K562 (cell line): ENCODE measurements at regions not wholly inside any gene's neighbourhood (a gene's known extent, or its start where the extent isn't known, plus 50 kb on each side); places are given as distances from the start of the nearest gene placed in this dataset.
"Not testable (repeated sequence)": the region's sequence is repeated elsewhere in the genome, so short reads cannot be mapped to it uniquely, and the experiment has no call there.

ENCODE experiments used
- BMI1 ChIP-seq: fragments of 150-350 bp; IDR thresholded peaks from 2 replicates; pipeline ENCODE4 v1.6.1; 2014; ENCODE audit warnings: low read length
- BRD9 ChIP-seq: fragments of 450-650 bp; IDR thresholded peaks from 2 replicates; pipeline ENCODE4 v1.6.1; 2018; ENCODE audit warnings: low read depth; ENCODE audit not compliant: partially characterized antibody
- CBX8 ChIP-seq: fragments of 200-600 bp; sonication (generic); IDR thresholded peaks from 2 replicates; pipeline ENCODE4 v1.6.1; 2012; ENCODE audit warnings: borderline replicate concordance, mixed run types, low read depth, mild to moderate bottlenecking, moderate library complexity, mixed read lengths, low read length, control low read depth, inconsistent platforms; ENCODE audit not compliant: poor library complexity, severe bottlenecking; ENCODE audit errors: extremely low read depth
- EP300 ChIP-seq: IDR thresholded peaks from 2 replicates; pipeline ENCODE4 v1.6.1; 2012; ENCODE audit warnings: low read length, improper control_type of control experiment
- ESRRA ChIP-seq: fragments of 450-650 bp; IDR thresholded peaks from 2 replicates; pipeline ENCODE4 v1.6.1; 2014; ENCODE audit warnings: low read depth, mild to moderate bottlenecking, moderate library complexity, borderline replicate concordance
- KLF6 ChIP-seq: fragments of 250-450 bp; sonication (Bioruptor Pico); IDR thresholded peaks from 2 replicates; pipeline ENCODE4 v1.4.0; 2020; ENCODE audit warnings: mild to moderate bottlenecking, moderate library complexity, borderline replicate concordance
- POLR2A ChIP-seq: fragments of 450-650 bp; conservative IDR thresholded peaks from 2 replicates; pipeline ENCODE4 v1.6.1; 2016
- POLR2AphosphoS5 ChIP-seq: IDR thresholded peaks from 2 replicates; pipeline ENCODE4 v1.6.1; 2011; ENCODE audit warnings: mild to moderate bottlenecking, low read depth, low read length, moderate library complexity; ENCODE audit not compliant: control insufficient read depth, insufficient read depth
- RBFOX2 ChIP-seq: fragments of 200-400 bp; formaldehyde crosslinking; IDR thresholded peaks from 2 replicates; pipeline ENCODE4 v1.6.1; 2017; ENCODE audit warnings: low read depth, mild to moderate bottlenecking, low read length, moderate library complexity
- SMARCA4 ChIP-seq: fragments of 450-650 bp; IDR thresholded peaks from 2 replicates; pipeline ENCODE4 v1.6.1; 2016
- SMARCB1 ChIP-seq: IDR thresholded peaks from 2 replicates; pipeline ENCODE4 v1.6.1; 2011; ENCODE audit warnings: improper control_type of control experiment, low read depth; ENCODE audit not compliant: insufficient read length
- ZNF75A ChIP-seq: fragments of 450-650 bp; formaldehyde crosslinking; IDR thresholded peaks from 2 replicates; pipeline ENCODE4 v1.4.0; 2020; ENCODE audit warnings: mild to moderate bottlenecking
- TF ChIP-seq, protein P1 (sequence below), 3 experiments: IDR thresholded peaks in 2 of 3; conservative IDR thresholded peaks in 1 of 3; 2 replicates each; pipeline ENCODE4 v1.5.1; 2011 to 2012; ENCODE audit warnings: low read length in 3 of 3, mild to moderate bottlenecking in 3 of 3, control low read depth in 2 of 3, improper control_type of control experiment in 1 of 3, inconsistent platforms in 1 of 3, low read depth in 1 of 3, mixed read lengths in 1 of 3, moderate library complexity in 1 of 3; ENCODE audit not compliant: insufficient read depth in 2 of 3
- TF ChIP-seq, protein P2 (sequence below), 2 experiments: fragments of 450-650 bp; formaldehyde crosslinking in 1 of 2; IDR thresholded peaks; 2 replicates each; pipeline versions ENCODE4 v1.4.0 to v1.6.1; 2014 to 2020; ENCODE audit warnings: mild to moderate bottlenecking in 2 of 2, borderline replicate concordance in 1 of 2, low read depth in 1 of 2

DNA sequence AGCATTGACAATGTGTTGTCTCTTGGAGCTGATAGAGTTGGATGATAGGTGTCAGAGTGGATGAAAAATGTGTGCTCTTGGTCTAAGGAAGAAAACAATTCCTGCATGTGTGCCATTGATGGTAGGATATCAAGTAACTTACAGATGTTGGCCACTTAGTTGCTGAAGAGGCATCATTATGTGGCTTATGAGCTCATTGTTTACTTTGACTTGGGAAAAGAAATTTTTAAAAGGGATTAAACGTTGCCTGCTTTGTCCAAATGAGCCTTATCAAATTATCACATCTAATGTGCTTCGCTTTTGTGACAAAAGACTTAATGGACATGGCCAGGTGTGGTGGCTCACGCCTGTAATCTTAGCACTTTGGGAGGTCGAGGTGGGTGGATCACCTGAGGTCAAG, 98.1 kb downstream of the TBC1D26 start:
- not testable (repeated sequence) for TF ChIP-seq EP300; BMI1; ESRRA; KLF6 (CRISPR knock-in tag); SMARCB1; ZNF75A; RBFOX2; POLR2A; SMARCA4; BRD9; CBX8; POLR2AphosphoS5
- TF ChIP-seq, protein P1, sequence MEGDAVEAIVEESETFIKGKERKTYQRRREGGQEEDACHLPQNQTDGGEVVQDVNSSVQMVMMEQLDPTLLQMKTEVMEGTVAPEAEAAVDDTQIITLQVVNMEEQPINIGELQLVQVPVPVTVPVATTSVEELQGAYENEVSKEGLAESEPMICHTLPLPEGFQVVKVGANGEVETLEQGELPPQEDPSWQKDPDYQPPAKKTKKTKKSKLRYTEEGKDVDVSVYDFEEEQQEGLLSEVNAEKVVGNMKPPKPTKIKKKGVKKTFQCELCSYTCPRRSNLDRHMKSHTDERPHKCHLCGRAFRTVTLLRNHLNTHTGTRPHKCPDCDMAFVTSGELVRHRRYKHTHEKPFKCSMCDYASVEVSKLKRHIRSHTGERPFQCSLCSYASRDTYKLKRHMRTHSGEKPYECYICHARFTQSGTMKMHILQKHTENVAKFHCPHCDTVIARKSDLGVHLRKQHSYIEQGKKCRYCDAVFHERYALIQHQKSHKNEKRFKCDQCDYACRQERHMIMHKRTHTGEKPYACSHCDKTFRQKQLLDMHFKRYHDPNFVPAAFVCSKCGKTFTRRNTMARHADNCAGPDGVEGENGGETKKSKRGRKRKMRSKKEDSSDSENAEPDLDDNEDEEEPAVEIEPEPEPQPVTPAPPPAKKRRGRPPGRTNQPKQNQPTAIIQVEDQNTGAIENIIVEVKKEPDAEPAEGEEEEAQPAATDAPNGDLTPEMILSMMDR (IDR thresholded peaks at IDR 0.05 in 2 of 3, conservative IDR thresholded peaks at IDR 0.05 in 1 of 3; ENCODE audit: insufficient read depth in 2 of 3, low read depth in 1 of 3, low read length in 3 of 3): not testable (repeated sequence)
- TF ChIP-seq, protein P2, sequence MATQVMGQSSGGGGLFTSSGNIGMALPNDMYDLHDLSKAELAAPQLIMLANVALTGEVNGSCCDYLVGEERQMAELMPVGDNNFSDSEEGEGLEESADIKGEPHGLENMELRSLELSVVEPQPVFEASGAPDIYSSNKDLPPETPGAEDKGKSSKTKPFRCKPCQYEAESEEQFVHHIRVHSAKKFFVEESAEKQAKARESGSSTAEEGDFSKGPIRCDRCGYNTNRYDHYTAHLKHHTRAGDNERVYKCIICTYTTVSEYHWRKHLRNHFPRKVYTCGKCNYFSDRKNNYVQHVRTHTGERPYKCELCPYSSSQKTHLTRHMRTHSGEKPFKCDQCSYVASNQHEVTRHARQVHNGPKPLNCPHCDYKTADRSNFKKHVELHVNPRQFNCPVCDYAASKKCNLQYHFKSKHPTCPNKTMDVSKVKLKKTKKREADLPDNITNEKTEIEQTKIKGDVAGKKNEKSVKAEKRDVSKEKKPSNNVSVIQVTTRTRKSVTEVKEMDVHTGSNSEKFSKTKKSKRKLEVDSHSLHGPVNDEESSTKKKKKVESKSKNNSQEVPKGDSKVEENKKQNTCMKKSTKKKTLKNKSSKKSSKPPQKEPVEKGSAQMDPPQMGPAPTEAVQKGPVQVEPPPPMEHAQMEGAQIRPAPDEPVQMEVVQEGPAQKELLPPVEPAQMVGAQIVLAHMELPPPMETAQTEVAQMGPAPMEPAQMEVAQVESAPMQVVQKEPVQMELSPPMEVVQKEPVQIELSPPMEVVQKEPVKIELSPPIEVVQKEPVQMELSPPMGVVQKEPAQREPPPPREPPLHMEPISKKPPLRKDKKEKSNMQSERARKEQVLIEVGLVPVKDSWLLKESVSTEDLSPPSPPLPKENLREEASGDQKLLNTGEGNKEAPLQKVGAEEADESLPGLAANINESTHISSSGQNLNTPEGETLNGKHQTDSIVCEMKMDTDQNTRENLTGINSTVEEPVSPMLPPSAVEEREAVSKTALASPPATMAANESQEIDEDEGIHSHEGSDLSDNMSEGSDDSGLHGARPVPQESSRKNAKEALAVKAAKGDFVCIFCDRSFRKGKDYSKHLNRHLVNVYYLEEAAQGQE (IDR thresholded peaks at IDR 0.05; ENCODE audit: borderline replicate concordance): not testable (repeated sequence)
- TF ChIP-seq, protein P2 (CRISPR knock-in tag; IDR thresholded peaks at IDR 0.05; ENCODE audit: low read depth): not testable (repeated sequence)
